Activated CD8-positive, alpha-beta T cell treated with anti-CD3 and anti-CD28 coated beads, Interleukin-2, amount 10 ng/mL, durations not matched to agents 7 days and 5 days (primary cell): ENCODE measurements at regions not wholly inside any gene's neighbourhood (a gene's known extent, or its start where the extent isn't known, plus 50 kb on each side); places are given as distances from the start of the nearest gene placed in this dataset.

Experiments used
- ATAC-seq: fragments of 150-1000 bp; cut with Tn5 transposase; one replicate; pipeline ENCODE4 v1.10.0; 2021; ENCODE audit warnings: moderate library complexity
- CTCF ChIA-PET: fragments of 350-600 bp; sonication (Branson Sonifier 250); formaldehyde crosslinking; loops from one replicate; lab custom pipeline; 2021; ENCODE audit warnings: antibody characterized with exemption; lab: Charles Lee
- POLR2A ChIA-PET: fragments of 350-600 bp; sonication (Branson Sonifier 250); formaldehyde crosslinking; loops from one replicate; lab custom pipeline; 2021; ENCODE audit warnings: antibody characterized with exemption; lab: Charles Lee
- DNase-seq: peaks from one replicate; pipeline ENCODE4 v3.0.0-alpha.2; 2020
- H3K27ac Mint-ChIP-seq: one replicate; pipeline ENCODE4 v1.8.0; 2021; ENCODE audit warnings: mild to moderate bottlenecking, mixed read lengths
- H3K27me3 Mint-ChIP-seq: one replicate; pipeline ENCODE4 v1.8.0; 2021; ENCODE audit warnings: low read depth, mixed read lengths
- H3K36me3 Mint-ChIP-seq: one replicate; pipeline ENCODE4 v1.8.0; 2021; ENCODE audit warnings: low read depth, mixed read lengths
- H3K4me1 Mint-ChIP-seq: one replicate; pipeline ENCODE4 v1.8.0; 2021; ENCODE audit warnings: low read depth, mixed read lengths
- H3K4me3 Mint-ChIP-seq: one replicate; pipeline ENCODE4 v1.8.0; 2021; ENCODE audit warnings: mild to moderate bottlenecking, mixed read lengths
- H3K9me3 Mint-ChIP-seq: one replicate; pipeline ENCODE4 v1.8.0; 2022; ENCODE audit warnings: mixed read lengths; ENCODE audit not compliant: insufficient read depth

GRCh38 chr7:49714182-49714581, 59.3 kb upstream of the VWC2 start:
- CTCF ChIA-PET: no interaction called here
- DNase-seq (no peak), ATAC-seq (no peak)
- Mint-ChIP-seq H3K27me3 (no peaks in the 10 kb centered on the region), H3K36me3 (no peaks in the 10 kb centered on the region), H3K4me3 (no peak overlapping the region), H3K27ac (no peak overlapping the region), H3K9me3 (no peaks in the 10 kb centered on the region), H3K4me1 (no peaks in the 10 kb centered on the region)
- POLR2A ChIA-PET: no interaction called here

- DNase-seq: no peak
- Mint-ChIP-seq H3K9me3 (no peaks in the 10 kb centered on the region), H3K27me3 (no peaks in the 10 kb centered on the region), H3K36me3 (no peaks in the 10 kb centered on the region), H3K4me3 (no peak overlapping the region), H3K27ac (no peak overlapping the region), H3K4me1 (no peaks in the 10 kb centered on the region)
- ATAC-seq: no peak
- CTCF ChIA-PET: no interaction called here
- POLR2A ChIA-PET: no interaction called here
Observed at GRCh38 chr7:49715486-49715885, 58.0 kb upstream of the VWC2 start.

DNA sequence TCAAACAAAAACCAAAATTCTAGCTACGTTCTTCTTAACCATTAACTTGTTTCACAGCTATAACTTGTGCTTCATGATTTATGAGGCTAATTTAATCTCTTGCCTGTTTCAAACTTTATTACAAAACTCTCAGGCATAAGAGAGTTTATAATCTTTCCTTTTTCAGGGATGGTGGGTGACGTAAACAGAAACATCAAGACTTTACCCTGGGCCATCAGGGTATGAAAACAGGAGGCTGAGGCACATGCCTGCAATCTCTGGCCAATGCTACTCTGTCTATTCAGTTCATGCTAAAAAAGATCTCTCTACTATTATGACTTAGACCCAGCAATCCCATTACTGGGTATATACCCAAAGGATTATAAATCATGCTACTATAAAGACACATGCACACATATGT, 55.9 kb upstream of the VWC2 start:
- Mint-ChIP-seq H3K27ac (no peak overlapping the region), H3K36me3 (no peaks in the 10 kb centered on the region), H3K9me3 (no peaks in the 10 kb centered on the region), H3K4me3 (no peak overlapping the region), H3K4me1 (no peaks in the 10 kb centered on the region), H3K27me3 (no peaks in the 10 kb centered on the region)
- ChIA-PET CTCF (no interaction called here), POLR2A (no interaction called here)
- ATAC-seq (no peak), DNase-seq (no peak)

- Mint-ChIP-seq H3K9me3 (no peaks in the 10 kb centered on the region), H3K27me3 (no peaks in the 10 kb centered on the region), H3K4me3 (no peak overlapping the region), H3K27ac (no peak overlapping the region), H3K4me1 (no peaks in the 10 kb centered on the region), H3K36me3 (no peaks in the 10 kb centered on the region)
- CTCF ChIA-PET: no interaction called here
- no peak for DNase-seq
- no peak for ATAC-seq
- POLR2A ChIA-PET: no interaction called here
Observed at GRCh38 chr7:49718760-49719159, 54.7 kb upstream of the VWC2 start.

GRCh38 chr7:49721441-49721840, 52.0 kb upstream of the VWC2 start:
- Mint-ChIP-seq H3K4me1 (no peaks in the 10 kb centered on the region), H3K36me3 (no peaks in the 10 kb centered on the region), H3K9me3 (no peaks in the 10 kb centered on the region), H3K27me3 (no peaks in the 10 kb centered on the region), H3K27ac (no peak overlapping the region), H3K4me3 (no peak overlapping the region)
- CTCF ChIA-PET: no interaction called here
- DNase-seq: no peak
- no peak for ATAC-seq
- POLR2A ChIA-PET: no interaction called here
